HL-60 (cell line): ENCODE measurements at regions not wholly inside any gene's neighbourhood (a gene's known extent, or its start where the extent isn't known, plus 50 kb on each side); places are given as distances from the start of the nearest gene placed in this dataset.

Experiments used
- GABPA ChIP-seq: IDR thresholded peaks from 2 replicates; pipeline ENCODE4 v1.6.1; 2012; ENCODE audit warnings: low read depth
- POLR2AphosphoS5 ChIP-seq: IDR thresholded peaks from 2 replicates; pipeline ENCODE4 v1.6.1; 2012; ENCODE audit warnings: low read depth
- SPI1 ChIP-seq: IDR thresholded peaks from 2 replicates; pipeline ENCODE4 v1.6.1; 2012; ENCODE audit warnings: low read depth, mild to moderate bottlenecking, borderline replicate concordance
- TF ChIP-seq, protein P1 (sequence below): IDR thresholded peaks from one replicate; pipeline ENCODE4 v1.5.1; 2011; ENCODE audit warnings: low read length, control low read depth, inconsistent platforms; ENCODE audit not compliant: insufficient read depth
- TF ChIP-seq, protein P2 (sequence below): IDR thresholded peaks from 2 replicates; pipeline ENCODE4 v1.6.1; 2012; ENCODE audit warnings: low read depth; ENCODE audit not compliant: insufficient replicate concordance

DNA sequence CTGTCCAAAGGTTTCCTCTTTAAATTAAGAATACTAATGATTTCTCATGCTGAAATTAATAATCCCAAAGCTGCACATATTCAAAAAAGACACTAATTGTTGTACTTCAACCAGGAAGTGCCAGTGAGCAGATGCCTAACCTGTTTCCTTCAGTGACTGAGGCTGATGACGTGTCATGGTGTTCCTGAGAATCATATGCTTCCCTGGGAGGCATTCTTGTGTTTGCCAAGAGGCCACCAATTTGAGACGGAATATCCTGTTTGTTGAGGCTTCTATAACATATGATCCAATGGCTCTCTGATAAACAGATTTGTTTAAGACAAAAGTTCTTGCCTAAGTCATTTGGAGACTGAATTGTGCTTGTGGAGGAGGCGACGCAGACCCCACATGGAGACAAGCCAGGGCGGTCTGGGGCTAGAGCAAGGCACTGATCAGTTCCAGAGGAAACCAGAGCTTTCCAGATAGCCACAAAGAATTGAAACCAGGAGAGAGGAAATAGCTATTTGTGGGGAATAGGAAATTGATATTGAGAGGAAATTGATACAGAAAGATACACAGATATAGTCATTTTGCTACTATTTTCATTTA is 66.4 kb upstream of the ZNF608 start:
- TF ChIP-seq, protein P1, sequence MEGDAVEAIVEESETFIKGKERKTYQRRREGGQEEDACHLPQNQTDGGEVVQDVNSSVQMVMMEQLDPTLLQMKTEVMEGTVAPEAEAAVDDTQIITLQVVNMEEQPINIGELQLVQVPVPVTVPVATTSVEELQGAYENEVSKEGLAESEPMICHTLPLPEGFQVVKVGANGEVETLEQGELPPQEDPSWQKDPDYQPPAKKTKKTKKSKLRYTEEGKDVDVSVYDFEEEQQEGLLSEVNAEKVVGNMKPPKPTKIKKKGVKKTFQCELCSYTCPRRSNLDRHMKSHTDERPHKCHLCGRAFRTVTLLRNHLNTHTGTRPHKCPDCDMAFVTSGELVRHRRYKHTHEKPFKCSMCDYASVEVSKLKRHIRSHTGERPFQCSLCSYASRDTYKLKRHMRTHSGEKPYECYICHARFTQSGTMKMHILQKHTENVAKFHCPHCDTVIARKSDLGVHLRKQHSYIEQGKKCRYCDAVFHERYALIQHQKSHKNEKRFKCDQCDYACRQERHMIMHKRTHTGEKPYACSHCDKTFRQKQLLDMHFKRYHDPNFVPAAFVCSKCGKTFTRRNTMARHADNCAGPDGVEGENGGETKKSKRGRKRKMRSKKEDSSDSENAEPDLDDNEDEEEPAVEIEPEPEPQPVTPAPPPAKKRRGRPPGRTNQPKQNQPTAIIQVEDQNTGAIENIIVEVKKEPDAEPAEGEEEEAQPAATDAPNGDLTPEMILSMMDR, result no peak
- TF ChIP-seq, protein P2, sequence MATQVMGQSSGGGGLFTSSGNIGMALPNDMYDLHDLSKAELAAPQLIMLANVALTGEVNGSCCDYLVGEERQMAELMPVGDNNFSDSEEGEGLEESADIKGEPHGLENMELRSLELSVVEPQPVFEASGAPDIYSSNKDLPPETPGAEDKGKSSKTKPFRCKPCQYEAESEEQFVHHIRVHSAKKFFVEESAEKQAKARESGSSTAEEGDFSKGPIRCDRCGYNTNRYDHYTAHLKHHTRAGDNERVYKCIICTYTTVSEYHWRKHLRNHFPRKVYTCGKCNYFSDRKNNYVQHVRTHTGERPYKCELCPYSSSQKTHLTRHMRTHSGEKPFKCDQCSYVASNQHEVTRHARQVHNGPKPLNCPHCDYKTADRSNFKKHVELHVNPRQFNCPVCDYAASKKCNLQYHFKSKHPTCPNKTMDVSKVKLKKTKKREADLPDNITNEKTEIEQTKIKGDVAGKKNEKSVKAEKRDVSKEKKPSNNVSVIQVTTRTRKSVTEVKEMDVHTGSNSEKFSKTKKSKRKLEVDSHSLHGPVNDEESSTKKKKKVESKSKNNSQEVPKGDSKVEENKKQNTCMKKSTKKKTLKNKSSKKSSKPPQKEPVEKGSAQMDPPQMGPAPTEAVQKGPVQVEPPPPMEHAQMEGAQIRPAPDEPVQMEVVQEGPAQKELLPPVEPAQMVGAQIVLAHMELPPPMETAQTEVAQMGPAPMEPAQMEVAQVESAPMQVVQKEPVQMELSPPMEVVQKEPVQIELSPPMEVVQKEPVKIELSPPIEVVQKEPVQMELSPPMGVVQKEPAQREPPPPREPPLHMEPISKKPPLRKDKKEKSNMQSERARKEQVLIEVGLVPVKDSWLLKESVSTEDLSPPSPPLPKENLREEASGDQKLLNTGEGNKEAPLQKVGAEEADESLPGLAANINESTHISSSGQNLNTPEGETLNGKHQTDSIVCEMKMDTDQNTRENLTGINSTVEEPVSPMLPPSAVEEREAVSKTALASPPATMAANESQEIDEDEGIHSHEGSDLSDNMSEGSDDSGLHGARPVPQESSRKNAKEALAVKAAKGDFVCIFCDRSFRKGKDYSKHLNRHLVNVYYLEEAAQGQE, result no peak
- TF ChIP-seq POLR2AphosphoS5 (no peak), SPI1 (no peak), GABPA (no peak)
